DND-41 (cell line): ENCODE measurements at regions not wholly inside any gene's neighbourhood (a gene's known extent, or its start where the extent isn't known, plus 50 kb on each side); places are given as distances from the start of the nearest gene placed in this dataset.

Experiments used
- ATAC-seq: fragments of 200-7000 bp; cut with Tn5 transposase; 3 replicates; pipeline ENCODE4 v1.9.1; 2021; ENCODE audit warnings: low read depth; ENCODE audit not compliant: insufficient read depth
- DNase-seq: peaks from one replicate; pipeline ENCODE4 v3.0.0-alpha.2; 2020
- H2AFZ ChIP-seq: 2 replicates; pipeline ENCODE4 v1.6.0; 2012; ENCODE audit warnings: low read depth, low read length
- H3K27ac ChIP-seq: 2 replicates; pipeline ENCODE4 v1.5.1; 2012; ENCODE audit warnings: low read length, inconsistent platforms
- H3K27me3 ChIP-seq: fragments of 200-600 bp; sonication (generic); 2 replicates; pipeline ENCODE4 v1.6.0; 2012; ENCODE audit warnings: low read length, mild to moderate bottlenecking, inconsistent platforms; ENCODE audit not compliant: insufficient read depth, poor library complexity
- H3K36me3 ChIP-seq: 2 replicates; pipeline ENCODE4 v1.5.1; 2012; ENCODE audit warnings: low read length, inconsistent platforms; ENCODE audit not compliant: insufficient read depth
- H3K4me1 ChIP-seq: 2 replicates; pipeline ENCODE4 v1.5.1; 2012; ENCODE audit warnings: mild to moderate bottlenecking, low read length; ENCODE audit not compliant: insufficient read depth
- H3K4me2 ChIP-seq: 2 replicates; pipeline ENCODE4 v1.6.0; 2012; ENCODE audit warnings: mild to moderate bottlenecking, moderate library complexity, low read length, inconsistent platforms; ENCODE audit not compliant: insufficient read depth
- H3K4me3 ChIP-seq, 2 experiments: fragments of 200-600 bp in 1 of 2; shearing (Covaris generic) in 1 of 2; 2 replicates each; pipeline ENCODE4 v1.5.1; 2012 to 2016; ENCODE audit warnings: inconsistent platforms in 2 of 2, low read length in 2 of 2, mild to moderate bottlenecking in 2 of 2, low read depth in 1 of 2, moderate library complexity in 1 of 2
- H3K79me2 ChIP-seq: 2 replicates; pipeline ENCODE4 v1.6.0; 2012; ENCODE audit warnings: low read length, inconsistent platforms; ENCODE audit not compliant: insufficient read depth
- H3K9ac ChIP-seq: 2 replicates; pipeline ENCODE4 v1.6.0; 2012; ENCODE audit warnings: low read depth, mild to moderate bottlenecking, inconsistent platforms, low read length, moderate library complexity
- H3K9me3 ChIP-seq: 2 replicates; pipeline ENCODE4 v1.5.1; 2012; ENCODE audit warnings: low read length, moderate library complexity, mild to moderate bottlenecking, inconsistent platforms; ENCODE audit not compliant: insufficient read depth, severe bottlenecking
- H4K20me1 ChIP-seq: 2 replicates; pipeline ENCODE4 v1.6.0; 2012; ENCODE audit warnings: low read length; ENCODE audit not compliant: insufficient read depth
- EZH2 ChIP-seq: IDR thresholded peaks from 3 replicates; pipeline ENCODE4 v1.6.1; 2012; ENCODE audit warnings: borderline replicate concordance, low read depth, mild to moderate bottlenecking, moderate library complexity, low read length, inconsistent platforms; ENCODE audit not compliant: severe bottlenecking
- TF ChIP-seq, protein P1 (sequence below): IDR thresholded peaks from 2 replicates; pipeline ENCODE4 v1.5.1; 2012; ENCODE audit warnings: borderline replicate concordance, low read length, moderate library complexity, mild to moderate bottlenecking; ENCODE audit not compliant: poor library complexity, severe bottlenecking; ENCODE audit errors: extremely low read depth

DNA sequence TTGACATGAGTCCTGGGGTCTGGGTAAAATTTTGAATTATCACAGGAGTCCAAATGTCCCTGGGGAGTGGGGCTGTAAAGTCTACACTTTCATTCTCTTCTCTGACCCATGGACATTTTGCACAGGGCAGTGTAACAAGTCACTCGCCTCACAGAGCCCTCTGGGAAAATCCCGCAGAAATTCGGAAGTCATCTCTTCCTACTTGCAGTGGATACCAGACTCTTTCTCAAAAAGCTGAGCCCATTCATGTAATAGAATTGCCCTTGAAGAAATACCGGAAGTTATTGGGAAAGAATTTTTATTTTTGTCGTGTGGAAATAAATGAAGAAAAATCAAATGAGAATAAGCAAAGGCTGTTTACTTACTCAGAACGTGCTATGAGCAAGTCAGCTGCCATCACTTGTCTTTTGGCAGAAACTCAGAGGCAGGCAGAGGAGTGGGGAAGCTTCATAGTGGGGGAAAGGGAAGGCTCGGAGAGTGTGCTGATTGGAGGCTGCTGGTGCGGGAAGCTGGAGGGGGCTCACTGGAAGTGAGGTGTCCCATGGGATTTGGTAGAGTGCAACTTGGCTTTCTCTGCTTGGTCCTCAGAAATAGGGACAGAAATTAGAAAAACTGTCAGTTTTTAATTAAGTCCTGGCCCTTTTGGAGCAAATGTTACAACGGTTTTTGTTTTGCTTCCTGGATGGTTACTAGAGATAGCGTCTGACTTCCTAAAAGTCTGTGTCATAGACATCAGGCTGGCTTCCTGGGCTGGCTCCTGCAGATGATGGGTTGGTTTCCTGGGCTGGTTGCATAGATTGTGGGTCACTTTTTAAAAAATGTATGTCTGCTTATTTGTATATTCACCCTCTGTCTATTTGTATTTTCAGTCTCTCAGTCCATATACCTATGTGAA lies 79.8 kb upstream of the EEF1E1 start:
- H3K4me3 ChIP-seq, result no peak overlapping the region
- TF ChIP-seq EZH2, result no peak
- TF ChIP-seq, protein P1, sequence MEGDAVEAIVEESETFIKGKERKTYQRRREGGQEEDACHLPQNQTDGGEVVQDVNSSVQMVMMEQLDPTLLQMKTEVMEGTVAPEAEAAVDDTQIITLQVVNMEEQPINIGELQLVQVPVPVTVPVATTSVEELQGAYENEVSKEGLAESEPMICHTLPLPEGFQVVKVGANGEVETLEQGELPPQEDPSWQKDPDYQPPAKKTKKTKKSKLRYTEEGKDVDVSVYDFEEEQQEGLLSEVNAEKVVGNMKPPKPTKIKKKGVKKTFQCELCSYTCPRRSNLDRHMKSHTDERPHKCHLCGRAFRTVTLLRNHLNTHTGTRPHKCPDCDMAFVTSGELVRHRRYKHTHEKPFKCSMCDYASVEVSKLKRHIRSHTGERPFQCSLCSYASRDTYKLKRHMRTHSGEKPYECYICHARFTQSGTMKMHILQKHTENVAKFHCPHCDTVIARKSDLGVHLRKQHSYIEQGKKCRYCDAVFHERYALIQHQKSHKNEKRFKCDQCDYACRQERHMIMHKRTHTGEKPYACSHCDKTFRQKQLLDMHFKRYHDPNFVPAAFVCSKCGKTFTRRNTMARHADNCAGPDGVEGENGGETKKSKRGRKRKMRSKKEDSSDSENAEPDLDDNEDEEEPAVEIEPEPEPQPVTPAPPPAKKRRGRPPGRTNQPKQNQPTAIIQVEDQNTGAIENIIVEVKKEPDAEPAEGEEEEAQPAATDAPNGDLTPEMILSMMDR, result no peak
- H3K4me1 ChIP-seq, result no peaks in the 10 kb centered on the region
- no peak overlapping the region for H3K27ac ChIP-seq
- H3K27me3 ChIP-seq, result no peaks in the 10 kb centered on the region
- ATAC-seq (no peak), DNase-seq (no peak)
- no peak overlapping the region for H3K4me2 ChIP-seq
- H3K79me2 ChIP-seq, result no peaks in the 10 kb centered on the region
- H3K9ac ChIP-seq, result no peak overlapping the region
- H4K20me1 ChIP-seq, result no peaks in the 10 kb centered on the region
- no peaks in the 10 kb centered on the region for H3K9me3 ChIP-seq
- H3K36me3 ChIP-seq, result no peaks in the 10 kb centered on the region
- H2AFZ ChIP-seq, result no peak overlapping the region

DNA sequence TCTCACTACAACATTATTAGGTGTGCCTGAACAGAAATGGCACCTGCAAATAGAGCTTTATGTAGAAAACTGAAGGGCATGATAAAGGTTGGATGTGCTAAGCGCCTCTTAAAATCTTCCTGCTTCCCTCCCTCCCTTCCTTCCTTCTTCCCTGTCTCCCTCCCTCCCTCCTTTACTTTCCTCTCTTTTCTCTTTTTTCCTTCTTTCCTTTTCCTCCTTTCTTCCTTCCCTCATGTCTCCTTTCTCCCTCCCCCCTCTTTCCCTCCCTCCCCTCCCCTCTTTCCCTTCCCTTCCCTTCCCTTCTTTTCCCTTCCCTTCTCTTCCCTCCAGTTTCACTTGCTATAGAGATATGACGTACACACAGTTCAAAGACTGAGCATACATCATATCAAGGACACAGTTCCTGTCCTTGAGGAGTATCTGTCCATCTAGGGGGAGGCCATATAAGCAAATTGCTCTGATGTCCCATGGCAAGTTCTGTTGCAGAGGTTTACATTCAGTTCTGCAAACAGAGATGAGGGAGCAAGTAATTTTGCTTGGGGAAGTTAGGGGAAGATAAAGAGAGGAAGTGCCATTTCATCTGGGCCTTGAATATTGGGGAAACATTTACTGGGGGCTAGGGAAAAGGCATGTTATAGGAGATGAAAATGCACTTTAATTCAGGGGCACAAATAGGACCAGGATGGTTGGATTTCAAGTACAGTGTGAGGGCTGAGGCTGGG lies 79.0 kb upstream of the EEF1E1 start:
- no peak for DNase-seq
- no peak for ATAC-seq
- no peaks in the 10 kb centered on the region for H3K27me3 ChIP-seq
- no peaks in the 10 kb centered on the region for H4K20me1 ChIP-seq
- H3K27ac ChIP-seq, result no peak overlapping the region
- no peaks in the 10 kb centered on the region for H3K36me3 ChIP-seq
- no peaks in the 10 kb centered on the region for H3K4me1 ChIP-seq
- no peaks in the 10 kb centered on the region for H3K9me3 ChIP-seq
- no peaks in the 10 kb centered on the region for H3K79me2 ChIP-seq
- no peak overlapping the region for H2AFZ ChIP-seq
- TF ChIP-seq, protein P1, result no peak
- TF ChIP-seq EZH2, result no peak
- H3K9ac ChIP-seq, result no peak overlapping the region
- H3K4me2 ChIP-seq, result no peak overlapping the region
- H3K4me3 ChIP-seq, result no peak overlapping the region

DNA sequence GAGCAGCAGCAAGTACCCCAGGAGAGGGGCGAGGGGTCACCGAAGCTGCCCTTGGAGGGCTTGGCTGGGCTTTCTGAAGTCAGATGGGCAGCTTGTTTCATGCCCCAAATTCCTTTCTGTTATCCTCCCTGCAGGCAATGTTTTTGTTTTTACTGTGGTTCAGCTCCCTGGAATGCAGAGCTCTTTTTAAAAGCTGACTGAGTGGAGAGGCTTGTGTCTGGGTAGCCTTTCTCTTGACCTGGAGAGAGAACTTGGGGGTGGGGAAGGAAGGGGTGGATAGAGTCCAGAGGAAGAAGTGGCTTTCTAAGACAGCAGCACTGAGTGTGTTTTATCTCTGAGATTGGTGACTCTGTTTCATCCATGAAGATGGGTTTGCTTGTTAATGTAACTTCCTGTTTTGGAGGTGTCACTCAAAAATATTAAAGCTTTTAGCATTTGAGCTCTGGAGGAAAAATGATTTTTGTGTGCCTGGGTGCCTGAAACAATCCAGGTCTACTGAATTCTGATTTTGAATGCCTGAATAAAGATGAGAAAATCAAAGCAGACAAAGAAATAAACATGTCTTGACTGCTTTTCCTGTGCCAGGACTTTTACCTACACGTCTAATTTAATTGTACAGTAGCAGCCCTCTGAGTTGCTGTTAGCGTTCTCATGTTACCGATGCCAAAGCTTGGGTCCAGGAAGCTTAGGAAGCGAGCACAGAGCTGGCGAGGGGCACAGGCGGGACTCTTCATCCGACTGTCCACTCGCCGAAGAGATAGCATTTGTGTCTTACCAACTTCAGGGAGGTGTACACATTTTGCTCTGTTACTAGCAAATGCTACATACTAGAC lies 78.2 kb upstream of the EEF1E1 start:
- H3K9ac ChIP-seq, result no peak overlapping the region
- H3K4me2 ChIP-seq, result no peak overlapping the region
- H3K9me3 ChIP-seq, result no peaks in the 10 kb centered on the region
- no peaks in the 10 kb centered on the region for H3K4me1 ChIP-seq
- no peak for ATAC-seq
- no peak overlapping the region for H2AFZ ChIP-seq
- H3K79me2 ChIP-seq, result no peaks in the 10 kb centered on the region
- no peaks in the 10 kb centered on the region for H4K20me1 ChIP-seq
- H3K4me3 ChIP-seq, result no peak overlapping the region
- TF ChIP-seq, protein P1, result no peak
- TF ChIP-seq EZH2, result no peak
- no peaks in the 10 kb centered on the region for H3K36me3 ChIP-seq
- DNase-seq, result no peak
- H3K27ac ChIP-seq, result no peak overlapping the region
- no peaks in the 10 kb centered on the region for H3K27me3 ChIP-seq
